HepG2 (cell line): ENCODE measurements at regions not wholly inside any gene's neighbourhood (a gene's known extent, or its start where the extent isn't known, plus 50 kb on each side); places are given as distances from the start of the nearest gene placed in this dataset.

ENCODE experiments used
- ATAC-seq: fragments of 200-7000 bp; cut with Tn5 transposase; 3 replicates; pipeline ENCODE4 v1.9.1; 2020; ENCODE audit warnings: mild to moderate bottlenecking, moderate library complexity
- BruUV-seq: library from RNA; stranded (reverse); fragments of 400-500 nt; replicated peaks from 2 replicates; lab custom pipeline; 2021; lab: Mats Ljungman, UMichigan
- CTCF ChIA-PET: fragments of 300-600 bp; formaldehyde crosslinking; extraction: SDS; loops from one replicate; lab custom pipeline; 2021; ENCODE audit warnings: low total read pairs, inconsistent platforms, low intra/inter-chr PET ratio; lab: Yijun Ruan, JAX
- POLR2A ChIA-PET: fragments of 350-600 bp; sonication (Branson Sonifier 250); formaldehyde crosslinking; loops from one replicate; lab custom pipeline; 2020; ENCODE audit warnings: antibody characterized with exemption, inconsistent platforms; lab: Yijun Ruan, JAX
- DNase-seq: peaks from one replicate; pipeline ENCODE4 v3.0.0-alpha.2; 2015; ENCODE audit warnings: low spot score
- FAIRE-seq: peaks from 3 replicates; lab custom pipeline; 2011; peaks lifted over from hg19 to GRCh38; lab: Jason Lieb, UNC
- H2AFZ ChIP-seq: one replicate; pipeline ENCODE4 v1.6.1; 2011; ENCODE audit warnings: low read length, inconsistent platforms
- H3K27ac ChIP-seq: fragments of 300-600 bp; 3 replicates; pipeline ENCODE4 v1.8.0; 2011; ENCODE audit warnings: mixed run types, mild to moderate bottlenecking, mixed read lengths, low read length, inconsistent platforms; ENCODE audit not compliant: insufficient read depth; ENCODE audit errors: extremely low read length
- H3K27me3 ChIP-seq, 2 experiments: fragments of 200-600 bp in 1 of 2; 2 replicates in 1 of 2; 3 replicates in 1 of 2; pipeline versions ENCODE4 v1.6.0 to v1.8.0; 2011; ENCODE audit warnings: low read length in 2 of 2, mild to moderate bottlenecking in 2 of 2, moderate library complexity in 2 of 2, inconsistent platforms in 1 of 2; ENCODE audit not compliant: insufficient read depth in 2 of 2, control insufficient read depth in 1 of 2
- H3K36me3 ChIP-seq, 2 experiments: fragments of 200-600 bp in 1 of 2; replicated peaks in 1 of 2; 2 replicates in 1 of 2; 3 replicates in 1 of 2; pipeline versions ENCODE4 v1.5.1 to v1.8.0; 2011; ENCODE audit warnings: low read length in 2 of 2, inconsistent platforms in 1 of 2; ENCODE audit not compliant: insufficient read depth in 2 of 2, control insufficient read depth in 1 of 2
- H3K4me1 ChIP-seq: 2 replicates; pipeline ENCODE4 v1.5.1; 2012; ENCODE audit warnings: low read length, inconsistent platforms; ENCODE audit not compliant: insufficient read depth
- H3K4me2 ChIP-seq: 2 replicates; pipeline ENCODE4 v1.6.0; 2011; ENCODE audit warnings: low read depth, low read length, inconsistent platforms
- H3K4me3 ChIP-seq, 3 experiments: fragments of 200-600 bp in 1 of 3; sonication (generic), shearing (Covaris generic) in 1 of 3; replicated peaks in 1 of 3; 2 replicates each; pipeline ENCODE4 v1.5.1; 2011 to 2016; ENCODE audit warnings: low read length in 3 of 3, inconsistent platforms in 2 of 3, low read depth in 2 of 3, mild to moderate bottlenecking in 2 of 3, control low read depth in 1 of 3, mixed read lengths in 1 of 3; ENCODE audit not compliant: insufficient read depth in 1 of 3
- H3K79me2 ChIP-seq: one replicate; pipeline ENCODE4 v1.6.1; 2011; ENCODE audit warnings: low read length, inconsistent platforms; ENCODE audit not compliant: insufficient read depth
- H3K9ac ChIP-seq: 2 replicates; pipeline ENCODE4 v1.6.0; 2011; ENCODE audit warnings: mild to moderate bottlenecking, low read depth, low read length, inconsistent platforms; ENCODE audit not compliant: insufficient read depth
- H3K9me3 ChIP-seq: 2 replicates; pipeline ENCODE4 v1.5.1; 2012; ENCODE audit warnings: mild to moderate bottlenecking, low read length
- H4K20me1 ChIP-seq: 2 replicates; pipeline ENCODE4 v1.6.0; 2011; ENCODE audit warnings: inconsistent platforms, mild to moderate bottlenecking, low read length, moderate library complexity; ENCODE audit not compliant: insufficient read depth
- GPN1 ChIP-seq: sonication (generic); formaldehyde crosslinking; IDR thresholded peaks from 2 replicates; pipeline ENCODE4 v1.5.1; 2020; ENCODE audit warnings: missing genetic modification reagents, borderline replicate concordance
- HES4 ChIP-seq: sonication (generic); formaldehyde crosslinking; IDR thresholded peaks from 2 replicates; pipeline ENCODE4 v1.9.0; 2021; ENCODE audit warnings: mild to moderate bottlenecking, missing genetic modification reagents, borderline replicate concordance
- ISL2 ChIP-seq: sonication (generic); formaldehyde crosslinking; IDR thresholded peaks from 2 replicates; pipeline ENCODE4 v1.5.0; 2020; ENCODE audit warnings: missing genetic modification reagents
- MAFG ChIP-seq: sonication (generic); formaldehyde crosslinking; IDR thresholded peaks from 2 replicates; pipeline ENCODE4 v1.5.1; 2020; ENCODE audit warnings: mild to moderate bottlenecking, missing genetic modification reagents
- RFXAP ChIP-seq: sonication (generic); formaldehyde crosslinking; IDR thresholded peaks from 2 replicates; pipeline ENCODE4 v1.4.0; 2020; ENCODE audit warnings: missing genetic modification reagents, borderline replicate concordance
- SP140L ChIP-seq: sonication (generic); formaldehyde crosslinking; IDR thresholded peaks from 2 replicates; pipeline ENCODE4 v1.4.0; 2020; ENCODE audit warnings: missing genetic modification reagents, borderline replicate concordance
- TOPORS ChIP-seq: sonication (generic); formaldehyde crosslinking; IDR thresholded peaks from 2 replicates; pipeline ENCODE4 v1.8.0; 2023; ENCODE audit warnings: mild to moderate bottlenecking, missing genetic modification reagents
- ZFAT ChIP-seq: sonication (generic); formaldehyde crosslinking; conservative IDR thresholded peaks from 2 replicates; pipeline ENCODE4 v1.8.1; 2023; ENCODE audit warnings: missing genetic modification reagents, inconsistent platforms
- ZNF709 ChIP-seq: sonication (generic); formaldehyde crosslinking; IDR thresholded peaks from 2 replicates; pipeline ENCODE4 v1.5.0; 2020; ENCODE audit warnings: mild to moderate bottlenecking, missing genetic modification reagents
- WGBS: methylation state at CpG from one replicate; pipeline ENCODE4 v1.1.6; 2017; ENCODE audit warnings: low lambda C conversion rate; 5-methylcytosine and 5-hydroxymethylcytosine counted together
- in situ Hi-C: cut with HindIII; loops from 2 replicates; pipeline ENCODE4 v1.10.0; 2017; ENCODE audit warnings: low pct_unique_long_range_greater_than_20kb; ENCODE audit not compliant: extremely low pct_ligation_motif_present
- intact Hi-C: fragments of 100-400 bp; cut with micrococcal nuclease; formaldehyde crosslinking; loops from one replicate; pipeline ENCODE4 v1.10.0; 2022; ENCODE audit not compliant: unreplicated experiment
- TF ChIP-seq, protein P1 (sequence below): sonication (generic); formaldehyde crosslinking; IDR thresholded peaks from 2 replicates; pipeline ENCODE4 v1.5.0; 2020; ENCODE audit warnings: missing genetic modification reagents
- TF ChIP-seq, protein P2 (sequence below): sonication (generic); formaldehyde crosslinking; conservative IDR thresholded peaks from 2 replicates; pipeline ENCODE4 v1.8.0; 2022; ENCODE audit warnings: low read depth, missing genetic modification reagents
- TF ChIP-seq, protein P3 (sequence below): sonication (generic); formaldehyde crosslinking; conservative IDR thresholded peaks from 2 replicates; pipeline ENCODE4 v1.4.0; 2020; ENCODE audit warnings: missing genetic modification reagents
- TF ChIP-seq, protein P4 (sequence below): sonication (generic); formaldehyde crosslinking; IDR thresholded peaks from 2 replicates; pipeline ENCODE4 v1.4.0; 2020; ENCODE audit warnings: missing genetic modification reagents

DNA sequence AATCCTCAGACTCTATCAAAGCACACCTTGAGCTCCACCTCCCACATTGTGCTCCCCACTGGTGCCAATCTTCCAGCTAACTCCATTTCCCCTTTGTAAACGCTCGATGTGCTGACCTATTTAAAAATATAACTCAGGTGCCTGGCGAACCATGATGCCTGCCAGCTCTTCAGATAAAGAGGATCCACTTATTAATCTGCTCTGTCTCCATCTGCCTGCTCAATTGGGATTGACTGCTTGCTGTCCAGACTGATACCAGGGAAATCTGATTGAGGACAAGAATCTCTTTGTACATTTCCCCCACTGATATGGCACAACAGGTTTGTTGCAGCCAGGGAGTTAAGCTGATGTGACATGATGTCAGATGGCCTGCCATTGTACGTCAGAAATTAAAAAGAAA is 2036.5 kb upstream of the CELF4 start:
- ChIA-PET CTCF (no interaction called here), POLR2A (no interaction called here)
- no peak for DNase-seq
- no peaks in the 10 kb centered on the region for H3K36me3 ChIP-seq
- no peaks in the 10 kb centered on the region for H3K27me3 ChIP-seq
- no peaks in the 10 kb centered on the region for H3K9me3 ChIP-seq
- no peak overlapping the region for H3K4me2 ChIP-seq
- TF ChIP-seq ISL2 (CRISPR knock-in tag) (no peak), GPN1 (CRISPR knock-in tag) (no peak), RFXAP (CRISPR knock-in tag) (no peak), MAFG (CRISPR knock-in tag) (no peak), ZNF709 (no peak), HES4 (CRISPR knock-in tag) (no peak), TOPORS (no peak), SP140L (CRISPR knock-in tag) (no peak), ZFAT (CRISPR knock-in tag) (no peak)
- TF ChIP-seq, protein P1, sequence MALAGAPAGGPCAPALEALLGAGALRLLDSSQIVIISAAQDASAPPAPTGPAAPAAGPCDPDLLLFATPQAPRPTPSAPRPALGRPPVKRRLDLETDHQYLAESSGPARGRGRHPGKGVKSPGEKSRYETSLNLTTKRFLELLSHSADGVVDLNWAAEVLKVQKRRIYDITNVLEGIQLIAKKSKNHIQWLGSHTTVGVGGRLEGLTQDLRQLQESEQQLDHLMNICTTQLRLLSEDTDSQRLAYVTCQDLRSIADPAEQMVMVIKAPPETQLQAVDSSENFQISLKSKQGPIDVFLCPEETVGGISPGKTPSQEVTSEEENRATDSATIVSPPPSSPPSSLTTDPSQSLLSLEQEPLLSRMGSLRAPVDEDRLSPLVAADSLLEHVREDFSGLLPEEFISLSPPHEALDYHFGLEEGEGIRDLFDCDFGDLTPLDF (CRISPR knock-in tag) = no peak
- TF ChIP-seq, protein P2, sequence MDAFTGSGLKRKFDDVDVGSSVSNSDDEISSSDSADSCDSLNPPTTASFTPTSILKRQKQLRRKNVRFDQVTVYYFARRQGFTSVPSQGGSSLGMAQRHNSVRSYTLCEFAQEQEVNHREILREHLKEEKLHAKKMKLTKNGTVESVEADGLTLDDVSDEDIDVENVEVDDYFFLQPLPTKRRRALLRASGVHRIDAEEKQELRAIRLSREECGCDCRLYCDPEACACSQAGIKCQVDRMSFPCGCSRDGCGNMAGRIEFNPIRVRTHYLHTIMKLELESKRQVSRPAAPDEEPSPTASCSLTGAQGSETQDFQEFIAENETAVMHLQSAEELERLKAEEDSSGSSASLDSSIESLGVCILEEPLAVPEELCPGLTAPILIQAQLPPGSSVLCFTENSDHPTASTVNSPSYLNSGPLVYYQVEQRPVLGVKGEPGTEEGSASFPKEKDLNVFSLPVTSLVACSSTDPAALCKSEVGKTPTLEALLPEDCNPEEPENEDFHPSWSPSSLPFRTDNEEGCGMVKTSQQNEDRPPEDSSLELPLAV (CRISPR knock-in tag) = no peak
- TF ChIP-seq, protein P3, sequence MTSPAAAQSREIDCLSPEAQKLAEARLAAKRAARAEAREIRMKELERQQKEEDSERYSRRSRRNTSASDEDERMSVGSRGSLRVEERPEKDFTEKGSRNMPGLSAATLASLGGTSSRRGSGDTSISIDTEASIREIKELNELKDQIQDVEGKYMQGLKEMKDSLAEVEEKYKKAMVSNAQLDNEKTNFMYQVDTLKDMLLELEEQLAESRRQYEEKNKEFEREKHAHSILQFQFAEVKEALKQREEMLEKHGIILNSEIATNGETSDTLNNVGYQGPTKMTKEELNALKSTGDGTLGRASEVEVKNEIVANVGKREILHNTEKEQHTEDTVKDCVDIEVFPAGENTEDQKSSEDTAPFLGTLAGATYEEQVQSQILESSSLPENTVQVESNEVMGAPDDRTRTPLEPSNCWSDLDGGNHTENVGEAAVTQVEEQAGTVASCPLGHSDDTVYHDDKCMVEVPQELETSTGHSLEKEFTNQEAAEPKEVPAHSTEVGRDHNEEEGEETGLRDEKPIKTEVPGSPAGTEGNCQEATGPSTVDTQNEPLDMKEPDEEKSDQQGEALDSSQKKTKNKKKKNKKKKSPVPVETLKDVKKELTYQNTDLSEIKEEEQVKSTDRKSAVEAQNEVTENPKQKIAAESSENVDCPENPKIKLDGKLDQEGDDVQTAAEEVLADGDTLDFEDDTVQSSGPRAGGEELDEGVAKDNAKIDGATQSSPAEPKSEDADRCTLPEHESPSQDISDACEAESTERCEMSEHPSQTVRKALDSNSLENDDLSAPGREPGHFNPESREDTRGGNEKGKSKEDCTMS (CRISPR knock-in tag) = no peak
- TF ChIP-seq, protein P4, sequence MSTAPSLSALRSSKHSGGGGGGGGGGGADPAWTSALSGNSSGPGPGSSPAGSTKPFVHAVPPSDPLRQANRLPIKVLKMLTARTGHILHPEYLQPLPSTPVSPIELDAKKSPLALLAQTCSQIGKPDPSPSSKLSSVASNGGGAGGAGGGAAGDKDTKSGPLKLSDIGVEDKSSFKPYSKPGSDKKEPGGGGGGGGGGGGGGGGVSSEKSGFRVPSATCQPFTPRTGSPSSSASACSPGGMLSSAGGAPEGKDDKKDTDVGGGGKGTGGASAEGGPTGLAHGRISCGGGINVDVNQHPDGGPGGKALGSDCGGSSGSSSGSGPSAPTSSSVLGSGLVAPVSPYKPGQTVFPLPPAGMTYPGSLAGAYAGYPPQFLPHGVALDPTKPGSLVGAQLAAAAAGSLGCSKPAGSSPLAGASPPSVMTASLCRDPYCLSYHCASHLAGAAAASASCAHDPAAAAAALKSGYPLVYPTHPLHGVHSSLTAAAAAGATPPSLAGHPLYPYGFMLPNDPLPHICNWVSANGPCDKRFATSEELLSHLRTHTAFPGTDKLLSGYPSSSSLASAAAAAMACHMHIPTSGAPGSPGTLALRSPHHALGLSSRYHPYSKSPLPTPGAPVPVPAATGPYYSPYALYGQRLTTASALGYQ (CRISPR knock-in tag) = no peak
- no peak for FAIRE-seq
- H2AFZ ChIP-seq = no peak overlapping the region
- intact Hi-C loops (no loop called here), in situ Hi-C loops (no loop called here)
- H4K20me1 ChIP-seq = no peaks in the 10 kb centered on the region
- H3K4me1 ChIP-seq = no peaks in the 10 kb centered on the region
- no peaks in the 10 kb centered on the region for H3K79me2 ChIP-seq
- ATAC-seq = no peak
- no TSS peak for BruUV-seq
- H3K9ac ChIP-seq = no peak overlapping the region
- no peak overlapping the region for H3K4me3 ChIP-seq
- H3K27ac ChIP-seq = no peak overlapping the region
- 95% methylated on average over 4 of the region's 4 CpGs for WGBS
